K562 (cell line): ENCODE measurements at regions not wholly inside any gene's neighbourhood (a gene's known extent, or its start where the extent isn't known, plus 50 kb on each side); places are given as distances from the start of the nearest gene placed in this dataset.
A peak's percentile ranks its signal among the peaks of the same experiment; 100 is the strongest.

Experiments
- ATAC-seq: fragments of 200-7000 bp; cut with Tn5 transposase; 3 replicates; pipeline ENCODE4 v1.9.1; 2020; ENCODE audit warnings: moderate library complexity
- BruUV-seq: library from RNA; stranded (reverse); fragments of 400-500 nt; replicated peaks from 2 replicates; lab custom pipeline; 2021; lab: Mats Ljungman, UMichigan
- CTCF ChIA-PET: fragments of 300-600 bp; formaldehyde crosslinking; extraction: SDS; loops from one replicate; lab custom pipeline; 2021; ENCODE audit warnings: low intra/inter-chr PET ratio; lab: Yijun Ruan, JAX
- POLR2A ChIA-PET: fragments of 300-600, 350-650 bp; sonication (Branson Sonifier 250); formaldehyde crosslinking; extraction: SDS; loops from one replicate; lab custom pipeline; 2021; ENCODE audit warnings: antibody characterized with exemption, inconsistent platforms; lab: Yijun Ruan, JAX
- DNase-seq, 4 experiments: peaks; one replicate each; pipeline versions ENCODE4 v3.0.0 to v3.0.0-alpha.2; 2011 to 2018; ENCODE audit warnings: low spot score in 3 of 4, mixed read lengths in 3 of 4; ENCODE audit errors: extremely low read depth in 1 of 4
- FAIRE-seq: peaks from 2 replicates; lab custom pipeline; 2011; peaks lifted over from hg19 to GRCh38; lab: Jason Lieb, UNC
- H2AFZ ChIP-seq: 2 replicates; pipeline ENCODE4 v1.6.0; 2011; ENCODE audit warnings: low read depth, low read length, control low read depth, inconsistent platforms
- H3K27ac ChIP-seq: fragments of 200-600 bp; 3 replicates; pipeline ENCODE4 v1.8.0; 2011; ENCODE audit warnings: low read depth, mild to moderate bottlenecking, control low read depth, inconsistent platforms, low read length, moderate library complexity, mixed read lengths; ENCODE audit errors: extremely low read depth
- H3K27me3 ChIP-seq, 2 experiments: fragments of 300-600 bp in 1 of 2; 2 replicates in 1 of 2; 3 replicates in 1 of 2; pipeline versions ENCODE4 v1.6.0 to v1.8.0; 2011; ENCODE audit warnings: inconsistent platforms in 2 of 2, low read length in 2 of 2, mild to moderate bottlenecking in 1 of 2, mixed read lengths in 1 of 2, moderate library complexity in 1 of 2; ENCODE audit not compliant: control insufficient read depth in 2 of 2, insufficient read depth in 2 of 2
- H3K36me3 ChIP-seq: fragments of 300-600 bp; 3 replicates; pipeline ENCODE4 v1.8.0; 2011; ENCODE audit warnings: mild to moderate bottlenecking, low read length, inconsistent platforms; ENCODE audit not compliant: control insufficient read depth, insufficient read depth
- H3K4me1 ChIP-seq, 2 experiments: fragments of 200-600 bp in 1 of 2; replicated peaks in 1 of 2; 2 replicates in 1 of 2; 3 replicates in 1 of 2; pipeline versions ENCODE4 v1.5.1 to v1.8.0; 2011; ENCODE audit warnings: inconsistent platforms in 2 of 2, low read length in 2 of 2, mild to moderate bottlenecking in 1 of 2, mixed read lengths in 1 of 2, moderate library complexity in 1 of 2; ENCODE audit not compliant: control insufficient read depth in 2 of 2, insufficient read depth in 2 of 2
- H3K4me2 ChIP-seq: 2 replicates; pipeline ENCODE4 v1.6.1; 2011; ENCODE audit warnings: low read length, control low read depth, inconsistent platforms, mixed read lengths; ENCODE audit not compliant: insufficient read depth
- H3K4me3 ChIP-seq: fragments of 200-600 bp; sonication (generic), shearing (Covaris generic); 2 replicates; pipeline ENCODE4 v1.5.1; 2016; ENCODE audit warnings: control low read depth, inconsistent platforms
- H3K79me2 ChIP-seq: fragments of 200-600 bp; 3 replicates; pipeline ENCODE4 v1.8.0; 2011; ENCODE audit warnings: low read length, inconsistent platforms; ENCODE audit not compliant: control insufficient read depth, insufficient read depth
- H3K9ac ChIP-seq, 2 experiments: 2 replicates each; pipeline versions ENCODE4 v1.6.0 to v1.6.1; 2011; ENCODE audit warnings: low read depth in 2 of 2, low read length in 2 of 2, control low read depth in 1 of 2, inconsistent platforms in 1 of 2, mild to moderate bottlenecking in 1 of 2, mixed read lengths in 1 of 2; ENCODE audit not compliant: insufficient read depth in 1 of 2
- H3K9me1 ChIP-seq: one replicate; pipeline ENCODE4 v1.6.0; 2011; ENCODE audit warnings: inconsistent platforms, mild to moderate bottlenecking, low read length, moderate library complexity; ENCODE audit not compliant: control insufficient read depth, insufficient read depth
- H3K9me3 ChIP-seq: replicated peaks from 2 replicates; pipeline ENCODE4 v1.5.1; 2011; ENCODE audit warnings: low read depth, low read length, inconsistent platforms; ENCODE audit not compliant: control insufficient read depth, insufficient read depth
- H4K20me1 ChIP-seq: replicated peaks from 2 replicates; pipeline ENCODE4 v1.6.1; 2011; ENCODE audit warnings: low read length, inconsistent platforms, mixed read lengths; ENCODE audit not compliant: control insufficient read depth, insufficient read depth
- BMI1 ChIP-seq: fragments of 150-350 bp; IDR thresholded peaks from 2 replicates; pipeline ENCODE4 v1.6.1; 2014; ENCODE audit warnings: low read length
- CBX2 ChIP-seq: fragments of 200-600 bp; sonication (generic); IDR thresholded peaks from one replicate; pipeline ENCODE4 v1.6.1; 2012; ENCODE audit warnings: mild to moderate bottlenecking, low read length, inconsistent platforms; ENCODE audit not compliant: insufficient read depth, poor library complexity, severe bottlenecking
- ELF4 ChIP-seq: fragments of 450-650 bp; formaldehyde crosslinking; IDR thresholded peaks from 2 replicates; pipeline ENCODE4 v1.4.0; 2022; ENCODE audit warnings: missing genetic modification characterization
- MAFG ChIP-seq: fragments of 450-650 bp; conservative IDR thresholded peaks from 2 replicates; pipeline ENCODE4 v1.6.1; 2016; ENCODE audit warnings: missing genetic modification characterization, missing compliant biosample characterization
- NCOA6 ChIP-seq: fragments of 450-650 bp; IDR thresholded peaks from 2 replicates; pipeline ENCODE4 v1.6.1; 2017; ENCODE audit warnings: mild to moderate bottlenecking
- POLR2AphosphoS5 ChIP-seq: IDR thresholded peaks from 2 replicates; pipeline ENCODE4 v1.6.1; 2011; ENCODE audit warnings: mild to moderate bottlenecking, low read depth, low read length, moderate library complexity; ENCODE audit not compliant: control insufficient read depth, insufficient read depth
- TFE3 ChIP-seq: fragments of 450-650 bp; formaldehyde crosslinking; IDR thresholded peaks from 2 replicates; pipeline ENCODE4 v1.4.0; 2020; ENCODE audit warnings: mild to moderate bottlenecking, mixed read lengths
- ZNF316 ChIP-seq: fragments of 450-650 bp; IDR thresholded peaks from 2 replicates; pipeline ENCODE4 v1.6.1; 2016
- ZNF584 ChIP-seq: fragments of 200-800 bp; sonication (Bioruptor generic); IDR thresholded peaks from 2 replicates; pipeline ENCODE4 v1.6.1; 2016; ENCODE audit warnings: low read depth, mild to moderate bottlenecking, missing genetic modification characterization, missing compliant biosample characterization
- WGBS: fragments of 100-300 bp; shearing (Covaris generic); methylation state at CpG from one replicate; pipeline ENCODE4 v1.1.6; 2016; ENCODE audit warnings: low coverage, mixed read lengths; ENCODE audit not compliant: insufficient coverage; ENCODE audit errors: missing lambda C conversion rate; 5-methylcytosine and 5-hydroxymethylcytosine counted together
- in situ Hi-C: fragments of 300-500 bp; cut with MboI; formaldehyde crosslinking; loops from 4 replicates; pipeline ENCODE4 v1.15.0; 2018; ENCODE audit warnings: inconsistent platforms, mixed read lengths
- intact Hi-C: fragments of 100-400 bp; cut with micrococcal nuclease; formaldehyde crosslinking; loops from 2 replicates; pipeline ENCODE4 v1.14.2; 2022

GRCh38 chr3:20575146-20575545, 389.1 kb upstream of the SGO1 start:
- Histone ChIP-seq H3K9me3 (no peaks in the 10 kb centered on the region; the same call in 1 of the 2 replicates), H3K4me1 (no peaks in the 10 kb centered on the region), H3K4me3 (no peak overlapping the region), H2AFZ (no peak overlapping the region), H3K27me3 (no peaks in the 10 kb centered on the region), H3K9ac (no peak overlapping the region), H3K9me1 (no peaks in the 10 kb centered on the region), H3K4me2 (no peak overlapping the region), H3K36me3 (no peaks in the 10 kb centered on the region), H4K20me1 (no peaks in the 10 kb centered on the region), H3K27ac (no peak overlapping the region), H3K79me2 (no peaks in the 10 kb centered on the region)
- in situ Hi-C loops (no loop called here), intact Hi-C loops (no loop called here)
- ChIA-PET CTCF (interaction anchor here (0.7 kb wide), 1 partner anchor 43 kb away, joined by 3 read pairs; no protein-coding TSS in a partner anchor), POLR2A (interaction anchor here (2.0 kb wide), 1 partner anchor 11 kb away, joined by 5 read pairs; no protein-coding TSS in a partner anchor)
- TF ChIP-seq NCOA6 (no peak), TFE3 (peak; percentile 13; the same call in 1 of the 2 replicates), MAFG (tag) (peak; percentile 43), ZNF316 (peak; percentile 34; the same call in 1 of the 2 replicates), BMI1 (no peak), ELF4 (CRISPR knock-in tag) (no peak), POLR2AphosphoS5 (no peak), ZNF584 (CRISPR knock-in tag) (no peak), CBX2 (no peak)
- FAIRE-seq (no peak), ATAC-seq (no peak), DNase-seq (no peak)
- BruUV-seq = no TSS peak
- 0% methylated on average over 2 of the region's 2 CpGs for WGBS
